ENCODE measurements at regions not wholly inside any gene's neighbourhood (a gene's known extent, or its start where the extent isn't known, plus 50 kb on each side); places are given as distances from the start of the nearest gene placed in this dataset.

DNA sequence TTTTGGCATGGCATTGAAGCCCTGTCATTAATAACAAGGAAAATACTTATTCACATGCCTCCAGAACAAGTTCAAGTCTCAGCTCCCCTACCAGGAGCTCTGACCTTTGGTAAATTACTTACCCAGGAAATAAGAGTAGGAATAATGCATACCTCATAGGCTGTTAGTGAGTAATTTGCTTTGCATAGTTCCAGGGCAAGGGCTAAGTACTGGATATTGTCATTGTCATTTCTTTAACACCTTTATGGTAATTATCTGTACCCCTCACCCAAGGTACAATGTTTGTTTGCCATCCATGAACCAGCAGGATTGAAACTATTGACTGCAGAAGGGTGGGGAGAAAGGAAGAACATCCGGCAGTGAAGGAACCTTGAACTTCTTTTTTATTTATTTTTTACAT is 148.5 kb downstream of the SOX2 start:
- no peak for DNase-seq

GRCh38 chr3:181862502-181862901 is 150.8 kb downstream of the SOX2 start:
- DNase-seq, result no peak

DNA sequence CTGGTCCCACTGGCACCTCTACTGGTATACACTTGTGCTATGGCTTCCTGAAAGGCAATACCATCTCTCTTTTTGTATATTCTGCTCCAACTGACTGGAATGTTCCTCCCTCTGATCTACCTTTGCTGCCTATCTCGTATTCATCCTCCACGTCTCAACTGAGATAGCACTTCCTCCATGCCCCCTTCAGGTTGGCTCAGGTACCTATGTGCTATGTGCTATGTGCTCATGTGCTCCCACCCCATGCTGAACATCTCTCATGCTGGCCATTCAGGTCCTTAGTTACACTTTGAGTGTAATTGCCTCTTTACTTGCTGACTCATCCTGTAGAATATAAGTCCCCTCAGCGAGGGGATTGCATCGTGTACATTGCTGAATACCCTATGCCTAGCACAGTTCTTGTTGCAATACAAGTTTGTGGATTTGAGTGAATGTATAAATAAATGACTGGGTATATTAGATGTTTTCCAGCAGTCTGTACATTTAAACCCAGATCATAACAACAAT is 156.9 kb downstream of the SOX2 start:
- no peak for DNase-seq

- DNase-seq, result no peak
These were observed 161.2 kb downstream of the SOX2 start for GRCh38 chr3:181872887-181873286.

DNA sequence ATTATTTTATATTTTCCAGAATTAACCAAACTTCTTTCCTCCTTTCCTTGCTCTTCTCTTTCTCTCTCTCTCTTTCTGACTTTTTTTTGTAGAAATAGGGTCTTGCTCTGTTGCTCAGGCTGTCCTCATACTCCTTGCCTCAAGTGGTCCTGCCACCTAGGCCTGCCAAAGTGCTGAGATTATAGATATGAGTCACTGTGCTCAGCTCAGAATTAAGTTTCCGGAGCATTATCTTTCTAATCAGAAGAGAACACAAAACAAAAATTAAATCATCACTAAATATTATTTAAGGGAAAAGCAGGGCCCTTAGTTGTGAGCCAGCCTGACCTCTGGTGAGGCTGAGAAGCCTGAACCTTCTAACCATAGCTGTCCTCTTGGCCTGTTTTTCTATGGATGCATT is 168.2 kb downstream of the SOX2 start:
- no peak for DNase-seq

DNA sequence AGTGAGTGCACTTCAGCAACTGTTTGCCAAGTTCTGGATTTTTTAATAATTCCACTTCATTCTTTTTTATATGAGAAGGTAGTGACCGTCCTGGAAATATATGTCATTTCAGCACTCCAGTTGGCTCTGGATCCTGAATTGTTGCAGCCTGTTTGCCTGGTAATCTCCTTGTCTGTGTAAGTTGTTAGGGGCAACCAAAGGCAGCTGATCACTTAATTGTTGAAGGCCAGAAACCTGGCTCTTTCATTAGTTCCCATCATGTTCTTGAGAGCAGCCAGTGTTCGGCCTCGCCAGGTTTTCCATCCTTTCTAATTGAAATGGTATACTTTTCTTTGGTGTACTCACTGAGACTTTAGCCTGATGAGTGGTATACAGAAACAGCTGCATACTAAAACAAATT is 168.6 kb downstream of the SOX2 start:
- no peak for DNase-seq

- no peak for DNase-seq
These were observed 170.0 kb downstream of the SOX2 start for GRCh38 chr3:181881749-181882148.

- no peak for DNase-seq
These were observed 174.3 kb downstream of the SOX2 start for GRCh38 chr3:181885868-181886630.

DNA sequence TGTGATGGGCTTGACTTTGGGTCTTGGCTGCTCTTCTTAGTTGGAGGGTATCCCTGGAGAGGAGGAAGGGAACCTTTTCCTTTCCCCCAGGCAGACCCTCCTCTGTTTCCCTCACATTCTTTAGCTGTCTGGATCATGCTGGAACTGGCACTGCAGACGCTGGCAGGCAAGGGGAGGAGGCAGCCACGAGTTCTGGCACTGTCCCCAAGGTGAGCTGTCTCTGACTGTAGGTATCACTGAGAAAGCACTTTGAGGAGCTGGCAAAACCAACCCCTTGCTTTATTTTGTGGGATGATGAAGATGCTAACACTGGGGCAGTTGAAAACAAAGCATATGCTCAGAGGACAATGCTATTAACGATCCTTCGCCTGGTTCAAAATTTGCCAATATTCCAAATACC is 175.0 kb downstream of the SOX2 start:
- DNase-seq, result no peak

DNA sequence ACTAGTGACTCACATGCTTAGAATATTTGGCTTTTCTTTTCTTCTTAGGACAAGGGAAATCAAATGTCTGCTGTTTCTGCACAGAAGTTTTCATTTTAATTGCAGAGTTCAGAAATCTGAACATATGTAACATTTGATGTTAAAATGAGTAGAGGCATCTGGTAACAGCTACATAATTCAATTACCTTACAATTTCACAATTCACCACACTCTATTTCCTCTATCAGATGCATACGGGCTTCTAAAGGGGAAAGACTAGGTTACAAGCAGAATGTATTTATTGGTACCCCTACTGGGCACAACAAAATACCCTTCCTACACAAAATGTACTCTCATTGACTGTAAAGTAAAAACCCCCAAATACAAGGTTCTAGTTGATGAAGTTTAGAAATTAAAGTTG is 176.0 kb downstream of the SOX2 start:
- no peak for DNase-seq

GRCh38 chr3:181888234-181888633 is 176.5 kb downstream of the SOX2 start:
- DNase-seq, result no peak

DNA sequence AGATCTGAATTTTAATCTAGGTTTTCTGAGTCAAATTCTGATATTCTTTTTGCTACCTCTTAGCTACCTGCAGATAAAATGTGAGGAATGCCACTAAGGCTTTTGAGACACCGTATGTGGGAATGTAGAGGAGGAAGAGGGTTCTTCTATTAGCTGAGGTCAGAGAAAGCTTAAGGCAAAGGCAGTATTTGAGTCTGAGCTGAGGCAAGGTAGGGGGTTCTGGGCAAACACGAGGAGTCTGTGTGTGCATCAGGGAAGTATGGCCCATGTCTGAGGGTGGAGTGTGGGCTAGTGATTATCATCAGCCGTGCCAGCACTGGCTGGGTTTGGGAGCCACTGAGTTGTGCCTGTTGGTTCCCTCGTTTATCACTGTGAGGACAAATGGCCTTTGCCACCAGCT is 181.1 kb downstream of the SOX2 start:
- DNase-seq, result no peak

DNA sequence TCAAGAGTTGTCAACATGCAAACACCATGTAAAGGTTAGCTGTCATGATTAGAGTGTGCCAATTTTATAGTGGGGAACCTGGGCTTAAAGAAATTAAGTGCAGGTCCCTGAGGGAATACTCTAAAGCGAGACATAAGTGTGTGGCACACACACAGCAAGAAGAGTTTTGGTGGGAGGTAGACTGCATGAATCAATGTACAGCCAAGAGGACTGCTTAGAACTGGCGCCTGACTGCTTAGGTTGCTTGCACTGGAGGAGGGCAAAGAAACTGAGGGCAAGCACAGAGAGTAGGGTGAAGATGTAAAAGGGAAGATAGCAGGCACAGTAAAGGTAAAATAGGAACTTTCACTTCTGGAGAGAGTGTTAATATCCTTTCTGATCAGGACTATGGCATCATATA is 184.9 kb downstream of the SOX2 start:
- no peak for DNase-seq

- no peak for DNase-seq
These were observed 188.0 kb downstream of the SOX2 start for GRCh38 chr3:181899702-181900101.

DNA sequence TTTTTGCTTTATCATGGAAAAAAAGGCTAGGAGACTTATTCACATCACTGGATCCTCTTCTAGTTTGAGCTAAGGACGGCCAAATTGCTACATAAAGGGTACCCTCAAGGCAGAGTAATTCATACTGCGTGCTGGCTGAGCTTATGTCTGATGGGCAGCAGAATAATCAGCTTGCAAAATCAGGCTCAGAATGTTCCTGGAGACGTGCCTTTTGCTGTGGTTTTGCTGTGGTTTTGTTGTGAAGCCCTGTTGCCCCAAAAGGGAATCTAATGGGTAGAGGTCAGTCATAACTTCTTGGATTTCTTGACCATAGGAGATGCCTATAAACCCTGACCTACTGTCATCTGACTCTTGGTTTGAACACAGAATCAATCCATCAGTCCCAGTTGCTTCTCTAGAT is 189.9 kb downstream of the SOX2 start:
- DNase-seq, result no peak

- no peak for DNase-seq
These were observed 194.6 kb downstream of the SOX2 start for GRCh38 chr3:181906338-181906737.

GRCh38 chr3:181909241-181909640 is 197.5 kb downstream of the SOX2 start:
- DNase-seq, result no peak

DNA sequence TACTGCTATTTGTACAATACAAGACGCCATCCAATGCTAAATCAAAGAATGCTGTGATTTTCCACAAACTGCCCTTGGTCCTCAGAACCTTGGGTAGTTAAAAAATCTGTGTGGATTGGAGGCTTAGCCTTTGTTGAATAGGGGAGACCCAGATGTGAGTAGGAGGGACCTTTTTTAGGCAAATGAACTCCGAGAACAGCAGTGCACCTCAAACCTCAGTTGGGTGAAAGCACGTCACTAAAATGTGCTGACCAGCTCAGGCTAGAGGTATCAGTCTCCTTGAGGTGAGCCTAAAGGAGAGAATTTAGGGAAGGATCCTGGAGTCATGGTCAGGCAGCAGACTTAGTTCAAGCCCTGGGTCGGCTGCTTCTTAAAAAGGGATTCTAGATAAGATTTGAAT is 200.7 kb downstream of the SOX2 start:
- DNase-seq, result no peak

- no peak for DNase-seq
These were observed 201.5 kb downstream of the SOX2 start for GRCh38 chr3:181913254-181913653.

DNA sequence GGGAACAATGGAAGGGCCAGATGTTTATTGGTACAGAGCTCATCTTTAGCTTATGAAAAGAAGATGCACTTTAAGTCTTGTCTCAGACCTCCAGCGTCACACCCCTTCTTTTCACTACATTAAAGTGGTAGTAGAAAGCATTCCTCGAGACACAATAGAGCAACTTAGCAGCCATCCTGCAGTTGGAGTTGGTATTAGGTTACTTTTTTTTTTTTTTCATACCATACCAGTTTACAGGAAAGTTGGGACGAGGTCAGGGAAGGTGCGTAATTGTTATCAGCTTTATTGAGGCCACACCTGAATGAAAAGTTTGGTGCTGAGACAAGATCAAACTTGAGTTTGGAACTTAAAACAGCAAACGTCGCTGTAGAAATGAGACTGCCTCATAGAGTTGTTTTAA is 203.8 kb downstream of the SOX2 start:
- DNase-seq, result no peak

- no peak for DNase-seq
These were observed 204.3 kb downstream of the SOX2 start for GRCh38 chr3:181916013-181916412.

DNA sequence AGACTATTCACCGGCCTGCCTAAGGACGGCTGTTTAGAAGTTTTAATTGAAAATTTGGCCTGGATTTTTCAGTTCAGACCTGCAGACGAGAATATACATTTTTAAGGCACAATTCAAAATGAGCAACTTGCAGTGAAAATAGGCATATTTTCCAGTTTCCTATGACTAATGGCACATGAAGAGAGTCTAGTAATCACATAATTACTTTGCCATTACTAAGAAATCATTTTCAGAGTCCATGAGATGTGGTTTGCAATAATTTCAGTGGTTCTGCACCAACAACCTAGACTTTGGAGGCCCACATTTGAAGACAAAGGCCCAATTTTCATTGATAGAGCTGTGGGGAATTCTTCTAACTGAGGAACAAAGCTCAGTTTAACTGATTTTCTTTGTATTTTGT is 205.3 kb downstream of the SOX2 start:
- no peak for DNase-seq

DNA sequence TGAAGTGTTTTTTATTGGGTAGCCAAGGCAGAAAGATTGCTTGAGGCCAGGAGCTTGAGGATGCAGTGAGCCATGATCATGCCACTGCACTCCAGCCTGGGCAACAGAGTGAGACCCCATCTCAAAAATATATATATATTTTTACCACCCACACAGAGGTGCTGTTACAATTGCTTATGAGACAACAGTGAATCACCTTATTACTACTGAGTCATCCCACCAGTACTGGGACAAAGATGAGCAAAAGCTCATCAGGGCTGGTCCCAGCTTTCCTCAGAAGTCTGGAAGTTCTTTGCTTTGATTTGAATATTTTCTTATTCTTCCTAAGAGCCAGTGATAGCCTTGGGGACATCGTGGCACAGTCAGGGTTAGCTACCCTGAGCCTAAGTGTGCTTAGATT is 207.7 kb downstream of the SOX2 start:
- DNase-seq, result no peak

DNA sequence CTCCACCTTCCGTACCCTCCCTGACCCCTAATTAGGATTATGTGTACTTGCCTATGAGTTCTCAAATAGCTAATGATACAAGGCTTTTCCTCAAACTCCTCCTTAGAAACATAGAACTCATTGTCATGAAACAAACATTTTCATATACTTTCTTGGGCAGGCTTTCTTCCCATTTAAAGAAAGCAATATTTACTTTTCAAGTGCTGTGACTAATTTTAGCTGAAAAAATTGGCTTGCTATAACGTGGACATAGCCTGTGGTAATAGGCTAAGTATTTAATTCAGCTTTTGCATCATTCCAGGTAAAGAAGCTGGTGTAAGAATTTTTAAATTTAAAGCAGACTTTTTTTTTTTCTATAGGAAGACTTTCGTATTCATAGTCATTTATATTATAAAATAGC is 208.7 kb downstream of the SOX2 start:
- no peak for DNase-seq

GRCh38 chr3:181921220-181921619 is 209.5 kb downstream of the SOX2 start:
- no peak for DNase-seq

All from activated effector memory CD4-positive, alpha-beta T cell treated with Interleukin-2 at 50 U/mL for 16 hours (primary cell).